8988T (cell line): ENCODE measurements at regions not wholly inside any gene's neighbourhood (a gene's known extent, or its start where the extent isn't known, plus 50 kb on each side); places are given as distances from the start of the nearest gene placed in this dataset.
A peak's percentile ranks its signal among the peaks of the same experiment; 100 is the strongest.
"Not testable (repeated sequence)": the region's sequence is repeated elsewhere in the genome, so short reads cannot be mapped to it uniquely, and the experiment has no call there.

Experiments used
- DNase-seq: peaks from one replicate; pipeline ENCODE4 v3.0.0; 2011

GRCh38 chr17:12195418-12195817 is 174.7 kb downstream of the MAP2K4 start:
- DNase-seq: no peak

GRCh38 chr17:12201294-12201880 is 180.7 kb downstream of the MAP2K4 start:
- no peak for DNase-seq

- DNase-seq: no peak
These were observed 189.0 kb downstream of the MAP2K4 start for GRCh38 chr17:12209632-12210191.

GRCh38 chr17:12220714-12221439 is 200.2 kb downstream of the MAP2K4 start:
- DNase-seq: not testable (repeated sequence)

- DNase-seq: no peak
These were observed 201.7 kb downstream of the MAP2K4 start for GRCh38 chr17:12222392-12222791.

- no peak for DNase-seq
These were observed 206.9 kb downstream of the MAP2K4 start for GRCh38 chr17:12227547-12227946.

- DNase-seq: no peak
These were observed 208.7 kb downstream of the MAP2K4 start for GRCh38 chr17:12229335-12229734.

- no peak for DNase-seq
These were observed 210.0 kb downstream of the MAP2K4 start for GRCh38 chr17:12230481-12231354.

- DNase-seq: no peak
These were observed 210.6 kb downstream of the MAP2K4 start for GRCh38 chr17:12231355-12231682.

GRCh38 chr17:12239021-12239420 is 218.3 kb downstream of the MAP2K4 start:
- DNase-seq: not testable (repeated sequence)

- DNase-seq: no peak
These were observed 221.8 kb downstream of the MAP2K4 start for GRCh38 chr17:12242345-12242954.

- no peak for DNase-seq
These were observed 227.1 kb downstream of the MAP2K4 start for GRCh38 chr17:12247761-12248160.

- no peak for DNase-seq
These were observed 230.3 kb downstream of the MAP2K4 start for GRCh38 chr17:12250973-12251372.

- no peak for DNase-seq
These were observed 231.8 kb downstream of the MAP2K4 start for GRCh38 chr17:12252462-12252861.

- DNase-seq: no peak
These were observed 233.8 kb downstream of the MAP2K4 start for GRCh38 chr17:12254460-12254859.

GRCh38 chr17:12256380-12256995 is 235.8 kb downstream of the MAP2K4 start:
- DNase-seq: peak; percentile 26

GRCh38 chr17:12257176-12257575 is 236.5 kb downstream of the MAP2K4 start:
- no peak for DNase-seq

- DNase-seq: no peak
These were observed 240.7 kb downstream of the MAP2K4 start for GRCh38 chr17:12261354-12261753.

- no peak for DNase-seq
These were observed 249.1 kb downstream of the MAP2K4 start for GRCh38 chr17:12269751-12270150.

GRCh38 chr17:12277827-12278226 is 257.1 kb downstream of the MAP2K4 start:
- DNase-seq: no peak

GRCh38 chr17:12282056-12282455 is 261.4 kb downstream of the MAP2K4 start:
- DNase-seq: no peak

- DNase-seq: no peak
These were observed 267.3 kb downstream of the MAP2K4 start for GRCh38 chr17:12287953-12288352.

GRCh38 chr17:12290207-12290606 is 269.5 kb downstream of the MAP2K4 start:
- no peak for DNase-seq
